GM12864 (cell line): ENCODE measurements at regions not wholly inside any gene's neighbourhood (a gene's known extent, or its start where the extent isn't known, plus 50 kb on each side); places are given as distances from the start of the nearest gene placed in this dataset.

Experiments used
- DNase-seq: peaks from one replicate; pipeline ENCODE4 v3.0.0-alpha.2; 2011; ENCODE audit warnings: low read depth
- H3K4me3 ChIP-seq: 2 replicates; pipeline ENCODE4 v1.5.1; 2011; ENCODE audit warnings: mild to moderate bottlenecking, low read depth, low read length, control low read depth
- TF ChIP-seq, protein P1 (sequence below): IDR thresholded peaks from 2 replicates; pipeline ENCODE4 v1.5.1; 2011; ENCODE audit warnings: low read depth, mild to moderate bottlenecking, moderate library complexity, low read length, control low read depth, inconsistent platforms; ENCODE audit errors: missing control alignments

DNA sequence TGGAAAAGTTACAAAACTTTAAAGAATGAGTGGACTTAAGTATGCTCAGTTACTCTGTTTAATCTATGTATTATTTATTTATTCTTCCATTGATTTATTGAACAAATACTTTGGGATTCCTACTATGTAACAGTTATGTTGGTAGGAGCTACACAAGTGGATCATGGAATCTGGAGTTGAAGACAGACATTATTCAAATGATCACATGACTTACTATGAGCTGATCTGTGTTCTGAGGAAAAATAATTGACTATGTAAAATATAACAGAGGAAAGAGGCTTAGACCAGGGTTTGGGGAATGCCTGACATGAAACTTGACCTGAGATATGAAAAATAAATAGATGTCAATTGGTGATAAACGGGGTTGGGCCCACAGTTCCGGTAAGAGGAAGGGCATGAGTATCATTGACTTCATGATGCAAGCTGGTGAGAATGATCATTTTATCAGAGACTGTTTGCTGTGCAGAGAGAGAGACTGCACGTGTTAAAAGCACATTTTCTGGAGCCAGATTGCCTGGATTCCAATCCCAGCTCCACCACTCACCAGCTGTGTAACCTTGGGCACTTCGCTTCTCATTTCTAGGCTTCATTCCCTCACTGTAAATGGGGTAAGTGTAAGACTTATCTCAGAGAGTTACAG, 179.0 kb downstream of the SPCS3 start:
- DNase-seq: no peak
- TF ChIP-seq, protein P1, sequence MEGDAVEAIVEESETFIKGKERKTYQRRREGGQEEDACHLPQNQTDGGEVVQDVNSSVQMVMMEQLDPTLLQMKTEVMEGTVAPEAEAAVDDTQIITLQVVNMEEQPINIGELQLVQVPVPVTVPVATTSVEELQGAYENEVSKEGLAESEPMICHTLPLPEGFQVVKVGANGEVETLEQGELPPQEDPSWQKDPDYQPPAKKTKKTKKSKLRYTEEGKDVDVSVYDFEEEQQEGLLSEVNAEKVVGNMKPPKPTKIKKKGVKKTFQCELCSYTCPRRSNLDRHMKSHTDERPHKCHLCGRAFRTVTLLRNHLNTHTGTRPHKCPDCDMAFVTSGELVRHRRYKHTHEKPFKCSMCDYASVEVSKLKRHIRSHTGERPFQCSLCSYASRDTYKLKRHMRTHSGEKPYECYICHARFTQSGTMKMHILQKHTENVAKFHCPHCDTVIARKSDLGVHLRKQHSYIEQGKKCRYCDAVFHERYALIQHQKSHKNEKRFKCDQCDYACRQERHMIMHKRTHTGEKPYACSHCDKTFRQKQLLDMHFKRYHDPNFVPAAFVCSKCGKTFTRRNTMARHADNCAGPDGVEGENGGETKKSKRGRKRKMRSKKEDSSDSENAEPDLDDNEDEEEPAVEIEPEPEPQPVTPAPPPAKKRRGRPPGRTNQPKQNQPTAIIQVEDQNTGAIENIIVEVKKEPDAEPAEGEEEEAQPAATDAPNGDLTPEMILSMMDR: no peak
- H3K4me3 ChIP-seq: no peak overlapping the region

DNA sequence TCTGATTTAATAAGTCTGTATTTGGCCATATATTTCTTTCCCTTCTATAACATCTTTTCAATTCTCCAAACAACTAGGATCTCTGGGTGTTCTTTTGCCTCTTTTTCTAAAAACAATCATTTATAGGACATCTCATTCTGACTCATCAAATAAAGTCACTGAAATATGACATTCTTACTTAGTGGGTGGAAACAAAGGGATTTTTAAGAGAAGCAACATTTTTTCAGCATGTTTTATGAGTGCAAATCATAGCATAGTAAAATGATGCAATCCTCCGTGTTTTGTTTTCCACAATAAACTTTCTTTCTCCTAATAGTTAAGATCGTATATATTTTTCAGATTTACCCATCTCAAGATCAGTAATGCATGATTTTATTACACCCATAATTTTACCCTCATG, 179.8 kb downstream of the SPCS3 start:
- TF ChIP-seq, protein P1: no peak
- no peak for DNase-seq
- H3K4me3 ChIP-seq: no peak overlapping the region

DNA sequence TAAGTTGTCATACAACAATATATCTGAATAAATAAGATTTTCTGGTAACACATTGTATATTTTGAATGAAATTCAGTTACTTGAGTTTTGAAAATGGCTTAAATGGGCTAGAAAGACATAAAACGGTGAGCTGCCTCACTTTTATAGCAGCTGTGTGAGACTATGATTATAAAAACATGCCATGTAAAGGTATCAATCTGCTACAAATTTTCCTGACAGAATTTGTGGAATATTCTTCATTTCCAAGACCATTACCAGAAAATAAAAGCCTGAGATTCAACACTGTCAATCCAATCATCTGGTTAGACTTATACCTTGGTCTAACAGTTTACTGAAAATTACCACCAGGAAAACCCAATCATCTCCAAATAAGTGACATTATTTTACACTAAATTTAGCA, 181.1 kb downstream of the SPCS3 start:
- DNase-seq: no peak
- TF ChIP-seq, protein P1: no peak
- no peak overlapping the region for H3K4me3 ChIP-seq

DNA sequence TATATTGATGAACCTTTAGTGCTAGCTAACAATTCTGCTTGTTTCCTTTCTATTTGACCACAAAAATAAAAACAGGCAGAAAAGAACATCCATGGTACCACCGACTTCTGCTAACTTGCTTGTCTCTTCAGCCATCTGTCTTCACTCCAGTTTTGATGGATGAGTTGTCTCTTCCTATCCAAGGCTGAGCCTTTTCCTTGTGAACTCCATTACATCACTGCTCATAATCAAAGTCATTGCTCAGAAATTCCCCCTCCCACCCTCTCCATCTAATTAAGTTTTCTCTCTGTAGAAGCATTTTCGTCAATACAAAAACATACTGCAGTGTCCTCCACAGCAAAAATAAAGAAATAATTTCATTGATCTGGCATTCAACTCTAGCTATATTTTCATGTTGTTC, 184.4 kb downstream of the SPCS3 start:
- DNase-seq: no peak
- TF ChIP-seq, protein P1: no peak

DNA sequence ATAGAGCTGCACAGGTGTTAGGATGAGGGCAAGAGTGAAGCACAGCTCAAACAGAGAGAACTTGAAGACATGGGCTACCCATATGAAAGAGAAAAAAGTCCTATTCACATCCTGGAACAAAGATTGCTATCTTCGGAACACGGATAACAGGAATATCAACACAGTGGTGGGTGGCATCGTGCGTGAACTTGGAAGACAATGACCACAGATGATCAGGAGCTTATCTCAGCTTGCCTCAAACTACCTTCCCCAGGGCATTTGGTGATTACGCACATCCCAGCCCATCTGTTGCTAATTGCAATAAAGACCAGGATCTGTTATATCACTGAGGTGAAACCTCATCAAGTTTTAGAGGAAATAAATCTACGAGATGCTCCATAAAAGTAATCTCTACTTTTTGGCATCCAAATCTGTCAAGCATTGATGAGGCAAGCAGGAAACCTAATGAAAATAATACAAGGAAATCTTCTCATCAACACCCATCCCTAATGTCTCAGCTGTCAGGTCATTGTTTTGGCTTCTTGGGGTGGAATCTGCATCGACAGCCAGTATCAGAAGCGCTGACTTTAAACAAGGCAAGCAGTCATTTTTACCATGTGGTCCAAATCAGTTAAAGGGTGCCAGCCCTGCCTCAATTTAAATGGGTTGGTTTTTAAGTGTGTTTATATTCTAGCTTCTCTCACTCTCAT, 188.2 kb downstream of the SPCS3 start:
- no peak for DNase-seq
- no peak overlapping the region for H3K4me3 ChIP-seq
- TF ChIP-seq, protein P1: no peak

More for the DNA sequence above, 184.4 kb downstream of the SPCS3 start:
- no peak overlapping the region for H3K4me3 ChIP-seq

DNA sequence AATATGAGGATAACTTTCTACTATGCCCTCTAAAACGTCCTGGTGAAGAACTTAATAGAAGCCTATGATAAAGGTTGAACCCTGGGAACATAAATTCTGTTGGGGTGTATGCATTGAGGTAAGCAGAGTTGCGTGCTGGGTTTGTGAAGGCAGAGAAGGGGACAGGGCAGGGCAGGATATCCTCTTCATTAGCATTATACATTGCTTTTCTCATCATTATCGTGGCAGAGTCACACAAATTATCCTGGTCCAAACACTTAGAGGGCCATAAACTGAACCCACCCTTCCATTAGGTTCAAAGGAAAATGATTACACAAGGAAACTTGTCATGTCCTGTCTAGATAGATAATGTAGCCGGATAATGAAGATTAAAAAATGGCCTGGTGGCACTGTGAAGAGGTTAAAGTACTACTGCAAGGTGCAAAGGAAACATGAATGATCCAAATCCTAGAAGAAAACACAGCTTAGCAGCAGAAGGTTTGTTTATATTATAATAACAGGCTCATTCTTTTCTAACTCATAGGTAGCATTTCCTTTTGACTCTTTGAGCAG, 189.1 kb downstream of the SPCS3 start:
- no peak overlapping the region for H3K4me3 ChIP-seq
- TF ChIP-seq, protein P1: no peak
- no peak for DNase-seq
